GM13977 (cell line): ENCODE measurements at regions not wholly inside any gene's neighbourhood (a gene's known extent, or its start where the extent isn't known, plus 50 kb on each side); places are given as distances from the start of the nearest gene placed in this dataset.

Experiments used
- DNase-seq: peaks from one replicate; pipeline ENCODE4 v3.0.0; 2012; ENCODE audit warnings: low spot score
- in situ Hi-C: fragments of 300-500 bp; cut with MboI; formaldehyde crosslinking; loops from one replicate; pipeline ENCODE4 v1.12.0; 2022; ENCODE audit warnings: low sequenced_read_pairs, low pct_unique_long_range_greater_than_20kb, mixed read lengths, inconsistent platforms; ENCODE audit not compliant: unreplicated experiment
- TF ChIP-seq, protein P1 (sequence below): IDR thresholded peaks from 2 replicates; pipeline ENCODE4 v1.5.1; 2012; ENCODE audit warnings: mild to moderate bottlenecking, control low read depth; ENCODE audit not compliant: insufficient read depth; ENCODE audit errors: extremely low read depth, missing control alignments

GRCh38 chr5:90015584-90016018 lies 394.0 kb downstream of the CETN3 start:
- in situ Hi-C loops, result no loop called here
- TF ChIP-seq, protein P1, sequence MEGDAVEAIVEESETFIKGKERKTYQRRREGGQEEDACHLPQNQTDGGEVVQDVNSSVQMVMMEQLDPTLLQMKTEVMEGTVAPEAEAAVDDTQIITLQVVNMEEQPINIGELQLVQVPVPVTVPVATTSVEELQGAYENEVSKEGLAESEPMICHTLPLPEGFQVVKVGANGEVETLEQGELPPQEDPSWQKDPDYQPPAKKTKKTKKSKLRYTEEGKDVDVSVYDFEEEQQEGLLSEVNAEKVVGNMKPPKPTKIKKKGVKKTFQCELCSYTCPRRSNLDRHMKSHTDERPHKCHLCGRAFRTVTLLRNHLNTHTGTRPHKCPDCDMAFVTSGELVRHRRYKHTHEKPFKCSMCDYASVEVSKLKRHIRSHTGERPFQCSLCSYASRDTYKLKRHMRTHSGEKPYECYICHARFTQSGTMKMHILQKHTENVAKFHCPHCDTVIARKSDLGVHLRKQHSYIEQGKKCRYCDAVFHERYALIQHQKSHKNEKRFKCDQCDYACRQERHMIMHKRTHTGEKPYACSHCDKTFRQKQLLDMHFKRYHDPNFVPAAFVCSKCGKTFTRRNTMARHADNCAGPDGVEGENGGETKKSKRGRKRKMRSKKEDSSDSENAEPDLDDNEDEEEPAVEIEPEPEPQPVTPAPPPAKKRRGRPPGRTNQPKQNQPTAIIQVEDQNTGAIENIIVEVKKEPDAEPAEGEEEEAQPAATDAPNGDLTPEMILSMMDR, result no peak
- DNase-seq, result peak; percentile 21

- DNase-seq, result peak; percentile 17
- in situ Hi-C loops, result no loop called here
Measured at GRCh38 chr5:90014420-90014819, 395.1 kb downstream of the CETN3 start.

GRCh38 chr5:90000351-90000750 lies 409.2 kb downstream of the CETN3 start:
- in situ Hi-C loops, result no loop called here
- TF ChIP-seq, protein P1, result no peak
- DNase-seq, result no peak

More at GRCh38 chr5:90014420-90014819, 395.1 kb downstream of the CETN3 start:
- TF ChIP-seq, protein P1, result no peak

DNA sequence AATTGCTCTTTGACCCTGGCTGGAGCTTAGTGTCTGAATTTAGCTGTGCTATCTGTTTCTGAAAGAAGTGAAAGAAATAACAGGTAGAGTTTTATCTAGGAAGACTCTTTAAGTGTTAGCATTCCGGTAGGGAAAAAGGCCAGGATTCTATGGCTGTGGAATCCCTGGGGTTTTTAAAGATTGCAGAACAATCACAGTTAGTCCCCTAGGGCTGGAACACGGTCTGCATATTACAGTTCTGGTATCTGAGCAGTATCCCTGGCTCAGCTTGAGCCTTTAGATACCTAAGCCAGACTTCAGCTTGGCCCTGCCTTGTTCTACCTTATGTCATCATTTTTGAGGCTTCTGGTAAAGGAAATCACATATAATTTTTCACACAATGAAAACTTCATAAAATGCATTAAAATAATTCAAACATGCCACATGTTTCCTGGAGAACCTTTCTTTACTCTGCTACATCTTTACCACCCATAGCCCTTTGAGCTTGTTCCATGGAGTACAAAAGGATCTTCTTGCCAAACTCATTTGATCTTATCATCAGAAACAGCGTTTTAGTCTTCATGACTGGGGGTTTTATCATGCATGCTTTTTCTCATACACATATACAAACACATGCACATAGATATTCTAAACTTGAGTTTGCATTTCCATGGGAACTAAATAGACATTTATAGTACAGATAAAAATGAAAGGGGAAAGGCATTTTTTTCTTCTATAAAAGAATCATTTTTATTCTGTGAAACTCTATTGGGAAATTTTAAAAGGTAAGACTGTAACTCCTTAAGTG lies 410.8 kb downstream of the CETN3 start:
- TF ChIP-seq, protein P1, result no peak
- DNase-seq, result no peak
- in situ Hi-C loops, result no loop called here

GRCh38 chr5:89996890-89997289 lies 412.7 kb downstream of the CETN3 start:
- in situ Hi-C loops, result no loop called here
- DNase-seq, result no peak
- TF ChIP-seq, protein P1, result no peak

GRCh38 chr5:89996335-89996734 lies 413.2 kb downstream of the CETN3 start:
- in situ Hi-C loops, result no loop called here
- TF ChIP-seq, protein P1, result no peak
- no peak for DNase-seq
